ENCODE measurements at regions not wholly inside any gene's neighbourhood (a gene's known extent, or its start where the extent isn't known, plus 50 kb on each side); places are given as distances from the start of the nearest gene placed in this dataset.
"Not testable (repeated sequence)": the region's sequence is repeated elsewhere in the genome, so short reads cannot be mapped to it uniquely, and the experiment has no call there.

- DNase-seq = no peak
Observed at GRCh38 chr6:112946051-112946450, 598.9 kb downstream of the RFPL4B start.

- no peak for DNase-seq
Observed at GRCh38 chr6:112947507-112947906, 600.4 kb downstream of the RFPL4B start.

- DNase-seq = peak; percentile 56
Observed at GRCh38 chr6:112951829-112952228, 604.7 kb downstream of the RFPL4B start.

- not testable (repeated sequence) for DNase-seq
Observed at GRCh38 chr6:112955743-112956142, 608.6 kb downstream of the RFPL4B start.

GRCh38 chr6:112956696-112957535, 609.8 kb downstream of the RFPL4B start:
- peak; percentile 56 for DNase-seq

GRCh38 chr6:112957536-112957916, 610.4 kb downstream of the RFPL4B start:
- DNase-seq = no peak

GRCh38 chr6:112960130-112960529, 613.0 kb downstream of the RFPL4B start:
- DNase-seq = not testable (repeated sequence)

GRCh38 chr6:112967974-112968373, 620.8 kb downstream of the RFPL4B start:
- no peak for DNase-seq

- DNase-seq = no peak
Observed at GRCh38 chr6:112971651-112972050, 624.5 kb downstream of the RFPL4B start.

GRCh38 chr6:112974931-112975330, 627.8 kb downstream of the RFPL4B start:
- not testable (repeated sequence) for DNase-seq

- not testable (repeated sequence) for DNase-seq
Observed at GRCh38 chr6:112976579-112976978, 629.4 kb downstream of the RFPL4B start.

- no peak for DNase-seq
Observed at GRCh38 chr6:112979830-112980229, 632.7 kb downstream of the RFPL4B start.

GRCh38 chr6:112980676-112981075, 633.5 kb downstream of the RFPL4B start:
- DNase-seq = no peak

- no peak for DNase-seq
Observed at GRCh38 chr6:112983713-112984261, 636.7 kb downstream of the RFPL4B start.

GRCh38 chr6:112984899-112985298, 637.8 kb downstream of the RFPL4B start:
- DNase-seq = no peak

- no peak for DNase-seq
Observed at GRCh38 chr6:112986321-112986720, 639.2 kb downstream of the RFPL4B start.

GRCh38 chr6:112988748-112989147, 641.6 kb downstream of the RFPL4B start:
- no peak for DNase-seq

GRCh38 chr6:112990971-112991370, 643.8 kb downstream of the RFPL4B start:
- no peak for DNase-seq

- no peak for DNase-seq
Observed at GRCh38 chr6:112991912-112992311, 644.8 kb downstream of the RFPL4B start.

GRCh38 chr6:112997421-112998085, 650.4 kb downstream of the RFPL4B start:
- DNase-seq = no peak

- no peak for DNase-seq
Observed at GRCh38 chr6:113004054-113004453, 656.9 kb downstream of the RFPL4B start.

GRCh38 chr6:113004470-113005270, 657.5 kb downstream of the RFPL4B start:
- no peak for DNase-seq

GRCh38 chr6:113006494-113006893, 659.4 kb downstream of the RFPL4B start:
- no peak for DNase-seq

All from NCI-H2227 treated with DMSO at 0.1 percent for 48 hours (cell line).